ENCODE measurements at regions not wholly inside any gene's neighbourhood (a gene's known extent, or its start where the extent isn't known, plus 50 kb on each side); places are given as distances from the start of the nearest gene placed in this dataset.

GRCh38 chr10:2076528-2076927 lies 339.2 kb upstream of the ADARB2 start:
- TF ChIP-seq CTCF (conservative IDR thresholded peaks at IDR 0.05; ENCODE audit: low read length) (no peak), EZH2phosphoT487 (IDR thresholded peaks at IDR 0.05; ENCODE audit: borderline replicate concordance, low read depth, low read length) (no peak)
